Suppressor macrophage (primary cell): ENCODE measurements at regions not wholly inside any gene's neighbourhood (a gene's known extent, or its start where the extent isn't known, plus 50 kb on each side); places are given as distances from the start of the nearest gene placed in this dataset.

ENCODE experiments used
- DNase-seq, 4 experiments: peaks; one replicate each; pipeline ENCODE4 v3.0.0-alpha.2; 2020 to 2022

GRCh38 chr1:168386492-168386891 lies 105.8 kb downstream of the TBX19 start:
- peak in 1 of 4 experiments; percentile 4 for DNase-seq

DNA sequence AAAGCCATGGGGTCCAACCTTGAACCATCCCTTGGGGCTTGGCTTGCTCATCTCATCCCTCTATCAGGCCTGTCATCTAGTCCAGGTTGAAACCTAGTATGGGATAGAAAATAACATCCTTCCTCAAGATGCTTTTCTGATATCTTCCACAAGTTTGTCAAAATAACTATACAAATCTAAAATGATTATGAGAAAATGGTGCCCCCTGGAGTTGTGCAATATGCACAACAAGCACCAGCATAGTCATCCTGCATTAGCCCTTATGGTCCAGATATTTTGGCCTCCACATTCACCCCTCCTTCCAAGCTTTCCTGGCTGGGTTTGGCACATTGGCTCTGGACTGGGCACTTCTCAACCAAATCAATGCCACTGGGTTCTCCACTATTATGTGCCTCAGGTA lies 101.2 kb downstream of the TBX19 start:
- DNase-seq, result no peak

DNA sequence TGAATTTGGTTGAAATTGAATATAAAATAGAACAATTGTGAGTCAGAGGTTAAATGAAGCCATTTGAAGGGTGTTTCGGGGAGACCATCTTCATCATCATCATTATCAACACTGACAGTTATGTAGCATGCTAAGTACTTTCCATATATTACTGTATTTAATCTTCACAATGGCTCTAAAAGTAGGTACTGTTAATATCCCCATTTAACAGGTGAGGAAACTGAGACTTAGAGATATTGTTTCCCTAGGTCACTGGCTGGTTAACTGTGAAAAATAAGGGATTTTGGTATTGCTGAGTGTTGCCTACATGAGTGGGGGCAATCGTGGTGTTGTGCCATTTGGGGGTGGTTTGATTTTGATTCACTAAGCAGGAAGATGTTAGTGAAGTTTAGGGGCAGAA lies 100.3 kb downstream of the TBX19 start:
- no peak for DNase-seq

DNA sequence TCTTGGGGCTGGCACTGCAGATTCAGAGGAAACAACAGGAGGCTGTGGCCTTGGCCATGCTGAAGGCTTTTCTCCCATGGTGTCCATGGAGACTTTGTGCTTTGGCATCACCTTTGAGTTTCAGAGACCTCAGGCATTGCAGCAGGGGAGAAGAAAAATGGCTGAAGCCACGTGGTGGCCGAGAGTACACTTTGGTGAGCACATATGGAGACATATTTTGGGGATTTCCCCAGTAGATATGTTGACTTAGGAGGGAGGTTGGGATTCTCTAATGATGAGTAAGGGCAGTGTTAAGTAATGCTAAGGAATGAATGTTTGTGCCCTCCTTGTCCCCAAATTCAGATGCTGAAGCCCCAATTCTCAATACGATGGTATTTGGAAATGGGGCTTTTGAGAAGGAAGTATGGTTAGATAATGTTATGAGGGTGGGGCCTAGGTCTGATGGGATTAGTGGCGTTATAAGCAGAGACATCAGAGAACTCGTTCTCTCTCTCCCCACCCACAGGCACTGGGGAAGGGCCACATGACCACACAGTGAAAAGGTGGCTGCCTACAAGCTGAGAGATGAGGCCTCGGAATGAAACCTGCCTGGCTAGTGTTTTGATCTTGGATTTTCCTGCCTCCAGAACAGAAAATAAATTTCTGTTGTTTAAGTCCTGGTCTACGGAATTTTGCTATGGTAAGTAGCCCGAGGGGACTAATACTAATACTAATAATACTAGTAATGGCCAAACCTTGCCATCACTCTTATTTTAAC lies 98.6 kb downstream of the TBX19 start:
- no peak for DNase-seq

- no peak for DNase-seq
Observed at GRCh38 chr1:168375566-168376300, 95.1 kb downstream of the TBX19 start.

GRCh38 chr1:168374566-168374965 lies 93.9 kb downstream of the TBX19 start:
- no peak for DNase-seq

GRCh38 chr1:168373869-168374268 lies 93.2 kb downstream of the TBX19 start:
- peak in 2 of 4 experiments; percentile 6 to 15 for DNase-seq

DNA sequence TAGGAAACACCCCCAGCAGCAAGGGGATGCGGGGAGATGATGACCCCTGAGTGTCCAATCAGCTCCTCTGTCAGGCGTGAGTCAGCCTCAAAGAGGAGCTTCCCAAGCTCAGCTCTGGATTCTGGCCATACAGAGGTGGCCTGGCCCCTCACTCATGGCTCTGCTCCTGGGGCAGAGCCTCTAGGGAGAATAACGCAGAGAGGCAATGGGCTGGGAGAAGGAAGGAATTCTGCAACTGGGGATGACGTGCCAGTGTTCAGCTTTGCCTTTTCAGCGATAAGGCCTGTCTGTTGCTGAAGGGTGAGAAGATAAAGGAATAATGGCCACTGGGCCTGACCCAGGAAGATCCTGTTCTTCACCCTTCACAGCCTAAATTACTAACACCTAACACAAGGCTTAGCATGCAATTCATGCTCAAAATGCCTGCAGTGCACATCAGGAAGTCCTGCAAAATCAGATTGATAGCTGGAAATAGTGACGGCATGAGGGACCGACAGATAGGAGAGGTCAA lies 92.2 kb downstream of the TBX19 start:
- DNase-seq, result no peak

DNA sequence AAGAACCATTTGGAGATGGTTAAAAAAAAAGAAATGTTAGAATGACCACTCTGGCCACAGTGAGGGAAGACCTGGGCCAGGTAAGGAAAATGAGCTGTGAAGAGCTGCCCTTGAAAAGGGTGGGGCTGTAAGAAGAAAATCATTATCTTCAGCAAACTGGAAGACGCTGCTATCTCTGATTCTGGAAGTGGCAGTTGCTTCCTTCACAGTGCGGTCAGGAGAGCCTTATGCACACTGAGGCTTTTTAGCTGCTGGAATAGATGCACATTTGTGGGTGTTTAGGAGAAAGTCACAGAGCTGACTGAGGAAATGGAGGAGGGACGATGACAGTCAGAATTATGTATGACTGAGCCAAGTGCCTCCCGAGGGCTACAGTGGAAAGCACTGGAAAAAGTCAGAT lies 91.6 kb downstream of the TBX19 start:
- DNase-seq, result no peak

DNA sequence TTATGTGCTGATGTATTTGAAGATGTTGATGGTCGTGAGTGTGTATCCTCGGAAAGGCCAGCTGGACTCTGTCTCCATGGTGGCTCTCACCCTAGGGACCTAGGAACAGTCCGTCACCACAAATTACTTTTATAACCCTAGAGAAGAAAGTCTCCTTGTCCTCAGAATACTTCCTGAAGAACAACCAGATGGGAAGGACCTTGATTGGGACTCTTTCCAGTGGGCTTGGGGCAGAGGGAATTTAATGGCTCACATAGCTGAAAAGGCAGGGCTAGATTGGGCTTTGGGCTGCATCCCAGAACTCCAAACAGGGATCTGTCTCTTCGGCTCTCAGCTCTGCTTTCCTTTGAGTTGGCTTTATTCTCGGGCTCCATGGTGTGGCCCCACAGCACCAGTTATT lies 90.8 kb downstream of the TBX19 start:
- DNase-seq, result no peak

GRCh38 chr1:168370586-168370985 lies 89.9 kb downstream of the TBX19 start:
- no peak for DNase-seq

GRCh38 chr1:168369655-168370054 lies 89.0 kb downstream of the TBX19 start:
- no peak for DNase-seq

- no peak for DNase-seq
Observed at GRCh38 chr1:168368131-168368530, 87.5 kb downstream of the TBX19 start.

DNA sequence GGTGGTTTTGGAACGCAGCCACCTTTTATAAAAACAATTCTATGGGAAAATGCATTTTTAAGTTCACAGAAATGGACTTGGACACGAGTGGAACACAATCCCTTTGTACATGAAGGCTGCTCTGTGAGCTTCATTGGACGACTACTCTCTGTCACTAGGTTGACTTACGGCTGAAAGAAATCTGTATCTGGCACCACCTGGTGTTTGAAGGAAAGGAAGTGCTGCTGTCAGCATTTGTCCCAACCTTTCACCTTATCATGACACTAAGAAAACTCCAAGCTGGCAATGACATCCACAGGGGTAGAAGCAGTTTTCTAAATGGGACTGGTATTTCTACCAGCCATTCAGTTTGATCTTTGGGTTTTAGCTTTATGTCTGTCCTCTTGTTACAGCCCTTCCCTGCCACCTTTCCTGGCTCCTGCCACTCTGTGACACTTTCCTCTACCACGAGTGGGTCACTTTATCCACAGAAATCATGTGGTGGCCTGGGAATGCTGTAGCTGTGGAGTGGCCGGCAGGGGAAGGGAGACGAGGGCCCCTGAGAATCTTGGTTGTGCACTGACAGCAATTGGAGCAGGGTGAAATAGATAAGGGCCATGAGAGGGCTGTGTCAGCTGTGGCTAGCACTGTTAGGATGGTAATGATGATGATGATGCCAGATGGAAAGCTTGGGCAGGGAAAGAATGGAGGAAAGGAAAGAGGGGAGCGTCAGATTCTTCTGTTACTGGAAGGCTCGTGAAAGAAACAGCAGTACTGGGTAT lies 85.2 kb downstream of the TBX19 start:
- DNase-seq, result no peak
